ENCODE measurements at regions not wholly inside any gene's neighbourhood (a gene's known extent, or its start where the extent isn't known, plus 50 kb on each side); places are given as distances from the start of the nearest gene placed in this dataset.

GRCh38 chr2:83686863-83687262 lies 772.2 kb downstream of the SUCLG1 start:
- no peak for TF ChIP-seq CTCF (IDR thresholded peaks at IDR 0.05; ENCODE audit: extremely low read depth, missing control alignments)

GRCh38 chr2:83674050-83674449 lies 785.0 kb downstream of the SUCLG1 start:
- no peak for DNase-seq (ENCODE audit: low spot score)
- no peak for TF ChIP-seq CTCF (IDR thresholded peaks at IDR 0.05; ENCODE audit: extremely low read depth, missing control alignments)

More at GRCh38 chr2:83686863-83687262, 772.2 kb downstream of the SUCLG1 start:
- no peak for DNase-seq (ENCODE audit: low spot score)

GRCh38 chr2:83665894-83666293 lies 793.2 kb downstream of the SUCLG1 start:
- TF ChIP-seq CTCF (IDR thresholded peaks at IDR 0.05; ENCODE audit: extremely low read depth, missing control alignments) = no peak
- no peak for DNase-seq (ENCODE audit: low spot score)

- no peak for TF ChIP-seq CTCF (IDR thresholded peaks at IDR 0.05; ENCODE audit: extremely low read depth, missing control alignments)
- no peak for DNase-seq (ENCODE audit: low spot score)
Measured at GRCh38 chr2:83665154-83665553, 793.9 kb downstream of the SUCLG1 start.

GRCh38 chr2:83661711-83662110 lies 797.4 kb downstream of the SUCLG1 start:
- no peak for DNase-seq (ENCODE audit: low spot score)
- no peak for TF ChIP-seq CTCF (IDR thresholded peaks at IDR 0.05; ENCODE audit: extremely low read depth, missing control alignments)

GRCh38 chr2:83654091-83654611 lies 804.9 kb downstream of the SUCLG1 start:
- TF ChIP-seq CTCF (IDR thresholded peaks at IDR 0.05; ENCODE audit: extremely low read depth, missing control alignments) = no peak

GRCh38 chr2:83650898-83651297 lies 808.2 kb downstream of the SUCLG1 start:
- no peak for DNase-seq (ENCODE audit: low spot score)
- TF ChIP-seq CTCF (IDR thresholded peaks at IDR 0.05; ENCODE audit: extremely low read depth, missing control alignments) = no peak

More at GRCh38 chr2:83654091-83654611, 804.9 kb downstream of the SUCLG1 start:
- DNase-seq (ENCODE audit: low spot score) = no peak

Measured in GM20000 (cell line).